ENCODE measurements at regions not wholly inside any gene's neighbourhood (a gene's known extent, or its start where the extent isn't known, plus 50 kb on each side); places are given as distances from the start of the nearest gene placed in this dataset.

DNA sequence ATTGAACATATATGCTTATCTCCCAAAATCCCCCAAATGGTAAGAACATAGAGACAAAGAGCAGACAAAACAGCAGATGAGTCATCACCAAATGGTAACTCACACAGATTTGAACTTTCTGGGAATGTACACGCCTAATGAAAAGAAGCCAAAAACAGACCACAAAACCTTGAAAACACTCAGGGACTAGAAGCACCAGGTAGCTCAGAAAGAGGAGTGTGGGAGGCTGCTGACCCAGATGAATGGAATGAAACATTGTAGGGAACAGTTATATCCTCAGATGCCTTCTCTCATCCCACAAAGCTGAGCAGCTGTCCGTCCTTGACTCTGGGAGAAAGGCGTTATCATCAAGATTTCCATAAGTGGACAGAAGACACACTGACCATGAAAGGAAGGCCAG is 307.0 kb upstream of the USP25 start:
- TF ChIP-seq, protein P1, sequence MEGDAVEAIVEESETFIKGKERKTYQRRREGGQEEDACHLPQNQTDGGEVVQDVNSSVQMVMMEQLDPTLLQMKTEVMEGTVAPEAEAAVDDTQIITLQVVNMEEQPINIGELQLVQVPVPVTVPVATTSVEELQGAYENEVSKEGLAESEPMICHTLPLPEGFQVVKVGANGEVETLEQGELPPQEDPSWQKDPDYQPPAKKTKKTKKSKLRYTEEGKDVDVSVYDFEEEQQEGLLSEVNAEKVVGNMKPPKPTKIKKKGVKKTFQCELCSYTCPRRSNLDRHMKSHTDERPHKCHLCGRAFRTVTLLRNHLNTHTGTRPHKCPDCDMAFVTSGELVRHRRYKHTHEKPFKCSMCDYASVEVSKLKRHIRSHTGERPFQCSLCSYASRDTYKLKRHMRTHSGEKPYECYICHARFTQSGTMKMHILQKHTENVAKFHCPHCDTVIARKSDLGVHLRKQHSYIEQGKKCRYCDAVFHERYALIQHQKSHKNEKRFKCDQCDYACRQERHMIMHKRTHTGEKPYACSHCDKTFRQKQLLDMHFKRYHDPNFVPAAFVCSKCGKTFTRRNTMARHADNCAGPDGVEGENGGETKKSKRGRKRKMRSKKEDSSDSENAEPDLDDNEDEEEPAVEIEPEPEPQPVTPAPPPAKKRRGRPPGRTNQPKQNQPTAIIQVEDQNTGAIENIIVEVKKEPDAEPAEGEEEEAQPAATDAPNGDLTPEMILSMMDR (IDR thresholded peaks at IDR 0.05), result no peak
- no peak for TF ChIP-seq POLR2A (IDR thresholded peaks at IDR 0.05)

All from heart left ventricle (tissue), 13 donors.